H1 (cell line): ENCODE measurements at regions not wholly inside any gene's neighbourhood (a gene's known extent, or its start where the extent isn't known, plus 50 kb on each side); places are given as distances from the start of the nearest gene placed in this dataset.

ENCODE experiments used
- CTCF ChIA-PET: fragments of 300-600 bp; sonication (Branson Sonifier 250); formaldehyde crosslinking; loops from one replicate; lab custom pipeline; 2021; ENCODE audit not compliant: partially characterized antibody; lab: Charles Lee
- POLR2A ChIA-PET: fragments of 300-600 bp; sonication (Branson Sonifier 250); formaldehyde crosslinking; loops from one replicate; lab custom pipeline; 2021; ENCODE audit warnings: inconsistent platforms; ENCODE audit not compliant: partially characterized antibody; lab: Charles Lee
- DNase-seq, 2 experiments: peaks; one replicate each; pipeline versions ENCODE4 v3.0.0 to v3.0.0-alpha.2; 2010 to 2022; ENCODE audit warnings: low spot score in 2 of 2, low read depth in 1 of 2, mixed read lengths in 1 of 2
- FAIRE-seq: peaks from 2 replicates; lab custom pipeline; 2011; peaks lifted over from hg19 to GRCh38; lab: Jason Lieb, UNC
- H2AFZ ChIP-seq: 2 replicates; pipeline ENCODE4 v1.8.1; 2012; ENCODE audit warnings: low read length, inconsistent platforms
- H2AK5ac ChIP-seq: 2 replicates; pipeline ENCODE4 v1.6.1; 2013; ENCODE audit warnings: low read depth, low read length
- H2BK120ac ChIP-seq: replicated peaks from 2 replicates; pipeline ENCODE3; 2013; ENCODE audit warnings: low read depth, low read length, inconsistent platforms
- H2BK12ac ChIP-seq: 2 replicates; pipeline ENCODE4 v1.6.1; 2013; ENCODE audit warnings: low read depth, low read length
- H2BK15ac ChIP-seq: 2 replicates; pipeline ENCODE4 v1.6.1; 2013; ENCODE audit warnings: low read length
- H2BK20ac ChIP-seq: 2 replicates; pipeline ENCODE4 v1.6.1; 2013; ENCODE audit warnings: low read length
- H2BK5ac ChIP-seq: 2 replicates; pipeline ENCODE4 v1.6.1; 2013; ENCODE audit warnings: low read depth, low read length
- H3K14ac ChIP-seq: 2 replicates; pipeline ENCODE4 v1.6.1; 2013; ENCODE audit warnings: inconsistent platforms; ENCODE audit not compliant: insufficient read length
- H3K18ac ChIP-seq: 2 replicates; pipeline ENCODE4 v1.6.1; 2013; ENCODE audit warnings: low read length; ENCODE audit errors: extremely low read depth
- H3K23ac ChIP-seq: 2 replicates; pipeline ENCODE4 v1.6.1; 2013; ENCODE audit warnings: inconsistent platforms; ENCODE audit not compliant: insufficient read length
- H3K23me2 ChIP-seq: 2 replicates; pipeline ENCODE4 v1.6.1; 2013; ENCODE audit warnings: low read depth, low read length
- H3K27ac ChIP-seq: 2 replicates; pipeline ENCODE4 v1.6.1; 2011; ENCODE audit warnings: low read depth, low read length, inconsistent platforms
- H3K27me3 ChIP-seq, 4 experiments: replicated peaks in 1 of 4; 1 replicate in 1 of 4; 2 replicates in 3 of 4; pipeline versions ENCODE4 v1.6.1 to v1.8.1; 2011 to 2013; ENCODE audit warnings: low read length in 3 of 4, mild to moderate bottlenecking in 3 of 4, inconsistent platforms in 2 of 4, mixed read lengths in 2 of 4, moderate library complexity in 1 of 4; ENCODE audit not compliant: control insufficient read depth in 3 of 4, insufficient read depth in 3 of 4; ENCODE audit errors: extremely low read depth in 1 of 4
- H3K36me3 ChIP-seq, 4 experiments: 2 replicates each; pipeline versions ENCODE4 v1.6.1 to v1.8.1; 2011 to 2013; ENCODE audit warnings: mild to moderate bottlenecking in 4 of 4, low read length in 3 of 4, moderate library complexity in 2 of 4, control low read depth in 1 of 4, inconsistent platforms in 1 of 4; ENCODE audit not compliant: insufficient read depth in 4 of 4, control insufficient read depth in 2 of 4
- H3K4ac ChIP-seq: replicated peaks from 2 replicates; pipeline ENCODE3; 2013; ENCODE audit warnings: low read length, low read depth, mixed read lengths, inconsistent platforms; ENCODE audit not compliant: insufficient read length
- H3K4me1 ChIP-seq, 4 experiments: replicated peaks in 1 of 4; 1 replicate in 1 of 4; 2 replicates in 3 of 4; pipeline versions ENCODE4 v1.6.1 to v1.8.1; 2011 to 2013; ENCODE audit warnings: low read length in 3 of 4, inconsistent platforms in 2 of 4, mixed read lengths in 1 of 4; ENCODE audit not compliant: insufficient read depth in 4 of 4, control insufficient read depth in 3 of 4
- H3K4me2 ChIP-seq, 2 experiments: 2 replicates each; pipeline versions ENCODE4 v1.6.1 to v1.8.1; 2011 to 2013; ENCODE audit warnings: low read depth in 2 of 2, low read length in 2 of 2, control low read depth in 1 of 2, inconsistent platforms in 1 of 2, mild to moderate bottlenecking in 1 of 2; ENCODE audit not compliant: insufficient read depth in 1 of 2
- H3K4me3 ChIP-seq, 4 experiments: fragments of 200-600, 300-600 bp in 1 of 4; sonication (generic), shearing (Covaris generic), sonication (Bioruptor Twin) in 1 of 4; 2 replicates each; pipeline versions ENCODE4 v1.5.1 to v1.8.1; 2011 to 2016; ENCODE audit warnings: low read length in 4 of 4, low read depth in 3 of 4, control low read depth in 2 of 4, inconsistent platforms in 2 of 4, mild to moderate bottlenecking in 2 of 4, mixed read lengths in 1 of 4, moderate library complexity in 1 of 4; ENCODE audit not compliant: insufficient read depth in 2 of 4; ENCODE audit errors: extremely low read depth in 1 of 4
- H3K56ac ChIP-seq: replicated peaks from 2 replicates; pipeline ENCODE3; 2013; ENCODE audit warnings: low read depth, mild to moderate bottlenecking, mixed read lengths, low read length, inconsistent platforms; ENCODE audit not compliant: insufficient read length
- H3K79me1 ChIP-seq: 2 replicates; pipeline ENCODE4 v1.6.1; 2013; ENCODE audit warnings: low read depth, low read length, control low read depth
- H3K79me2 ChIP-seq, 2 experiments: 2 replicates each; pipeline versions ENCODE4 v1.6.1 to v1.8.1; 2012 to 2013; ENCODE audit warnings: low read length in 2 of 2, mild to moderate bottlenecking in 2 of 2, inconsistent platforms in 1 of 2; ENCODE audit not compliant: insufficient read depth in 2 of 2, control insufficient read depth in 1 of 2
- H3K9ac ChIP-seq, 4 experiments: replicated peaks in 1 of 4; 1 replicate in 1 of 4; 2 replicates in 3 of 4; pipeline versions ENCODE4 v1.6.1 to v1.8.1; 2011 to 2013; ENCODE audit warnings: low read depth in 3 of 4, low read length in 3 of 4, control low read depth in 2 of 4, mild to moderate bottlenecking in 2 of 4, moderate library complexity in 2 of 4, inconsistent platforms in 1 of 4; ENCODE audit errors: extremely low read depth in 1 of 4
- H3K9me3 ChIP-seq, 2 experiments: 2 replicates each; pipeline versions ENCODE4 v1.6.1 to v1.8.1; 2012 to 2013; ENCODE audit warnings: mild to moderate bottlenecking in 2 of 2, moderate library complexity in 2 of 2, control low read depth in 1 of 2, inconsistent platforms in 1 of 2, low read depth in 1 of 2, low read length in 1 of 2, mixed read lengths in 1 of 2; ENCODE audit not compliant: insufficient read depth in 2 of 2
- H4K20me1 ChIP-seq, 2 experiments: replicated peaks in 1 of 2; 2 replicates each; pipeline versions ENCODE3 to v1.8.1; 2011 to 2013; ENCODE audit warnings: inconsistent platforms in 2 of 2, low read length in 2 of 2, mild to moderate bottlenecking in 1 of 2; ENCODE audit not compliant: insufficient read depth in 2 of 2, control insufficient read depth in 1 of 2
- H4K5ac ChIP-seq: 2 replicates; pipeline ENCODE4 v1.6.1; 2013; ENCODE audit warnings: low read length, low read depth, mixed read lengths, inconsistent platforms; ENCODE audit not compliant: insufficient read length
- H4K8ac ChIP-seq: 2 replicates; pipeline ENCODE4 v1.8.0; 2013; ENCODE audit warnings: mild to moderate bottlenecking, moderate library complexity, low read length, inconsistent platforms; ENCODE audit not compliant: insufficient read depth; ENCODE audit errors: extremely low read depth
- H4K91ac ChIP-seq: replicated peaks from 2 replicates; pipeline ENCODE3; 2013; ENCODE audit warnings: low read length, mixed read lengths, inconsistent platforms; ENCODE audit not compliant: insufficient read length
- ASH2L ChIP-seq: fragments of 200-600, 300-600 bp; sonication (generic); IDR thresholded peaks from one replicate; pipeline ENCODE4 v1.7.1; 2017; ENCODE audit warnings: low read length
- BACH1 ChIP-seq: IDR thresholded peaks from 2 replicates; pipeline ENCODE4 v1.6.1; 2012; ENCODE audit warnings: low read length, improper control_type of control experiment
- CHD2 ChIP-seq: IDR thresholded peaks from 2 replicates; pipeline ENCODE4 v1.6.1; 2012; ENCODE audit warnings: low read length, improper control_type of control experiment
- GABPA ChIP-seq: IDR thresholded peaks from 2 replicates; pipeline ENCODE4 v1.6.1; 2011; ENCODE audit warnings: mild to moderate bottlenecking, low read length, moderate library complexity, borderline replicate concordance; ENCODE audit not compliant: insufficient read depth
- RAD21 ChIP-seq, 2 experiments: IDR thresholded peaks in 1 of 2; conservative IDR thresholded peaks in 1 of 2; 2 replicates each; pipeline ENCODE4 v1.6.1; 2011; ENCODE audit warnings: low read depth in 2 of 2, low read length in 2 of 2, improper control_type of control experiment in 1 of 2, inconsistent platforms in 1 of 2, mild to moderate bottlenecking in 1 of 2, moderate library complexity in 1 of 2
- RBBP5 ChIP-seq: IDR thresholded peaks from 2 replicates; pipeline ENCODE4 v1.7.1; 2012; ENCODE audit warnings: low read depth, mild to moderate bottlenecking, inconsistent platforms, low read length, moderate library complexity, borderline replicate concordance
- SIN3A ChIP-seq, 2 experiments: IDR thresholded peaks in 1 of 2; conservative IDR thresholded peaks in 1 of 2; 2 replicates each; pipeline ENCODE4 v1.6.1; 2011 to 2012; ENCODE audit warnings: low read length in 2 of 2, improper control_type of control experiment in 1 of 2, low read depth in 1 of 2, mild to moderate bottlenecking in 1 of 2
- TBP ChIP-seq: IDR thresholded peaks from 2 replicates; pipeline ENCODE4 v1.6.1; 2011; ENCODE audit warnings: low read depth, low read length, improper control_type of control experiment
- WGBS, 2 experiments: shearing (Covaris generic) in 1 of 2; methylation state at CpG; one replicate each; pipeline versions ENCODE4 v1.1.6 to v1.1.7; 2013 to 2015; ENCODE audit warnings: low lambda C conversion rate in 2 of 2, mixed read lengths in 2 of 2, inconsistent platforms in 1 of 2, low coverage in 1 of 2, missing lambda C conversion rate in 1 of 2; ENCODE audit not compliant: insufficient replicate concordance in 2 of 2, insufficient coverage in 1 of 2, insufficient read length in 1 of 2; ENCODE audit errors: extremely low coverage in 1 of 2, missing lambda C conversion rate in 1 of 2; 5-methylcytosine and 5-hydroxymethylcytosine counted together
- TF ChIP-seq, protein P1 (sequence below): IDR thresholded peaks from 2 replicates; pipeline ENCODE4 v1.6.1; 2012; ENCODE audit warnings: inconsistent platforms
- TF ChIP-seq, protein P2 (sequence below): IDR thresholded peaks from 2 replicates; pipeline ENCODE4 v1.6.1; 2011; ENCODE audit warnings: low read depth, mild to moderate bottlenecking, low read length; ENCODE audit not compliant: insufficient read depth
- TF ChIP-seq, protein P3 (sequence below): IDR thresholded peaks from 2 replicates; pipeline ENCODE4 v1.6.1; 2011; ENCODE audit warnings: low read length, improper control_type of control experiment

DNA sequence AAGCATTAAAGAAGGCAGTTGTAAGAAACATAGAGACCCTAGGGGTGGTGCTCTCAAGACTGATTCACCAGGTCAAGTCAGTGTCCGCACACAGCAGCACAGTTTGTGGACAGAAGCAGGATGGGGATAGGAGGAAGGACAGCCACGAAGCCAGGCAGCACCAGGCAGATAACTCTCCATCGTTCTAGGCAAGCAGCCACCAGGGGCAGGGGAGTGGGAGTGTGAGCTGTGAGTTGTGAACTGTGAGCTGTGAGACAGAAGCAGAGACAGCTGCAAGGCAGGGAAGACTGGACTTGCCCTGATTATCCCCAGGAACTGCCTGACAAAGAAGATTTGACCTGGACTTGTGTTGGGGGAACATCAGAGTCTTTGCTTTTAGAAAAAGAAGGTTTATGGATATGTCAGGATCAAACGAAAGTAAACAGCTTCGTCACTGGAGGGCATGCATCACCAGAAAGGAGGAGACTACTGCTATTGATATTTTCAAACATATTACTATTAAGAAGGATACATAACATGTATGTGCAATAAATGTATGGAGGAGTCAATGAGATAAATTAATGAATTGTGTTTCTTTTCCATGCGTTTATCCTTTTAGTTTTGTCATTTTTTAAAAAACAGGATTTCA, 286.1 kb downstream of the IRS2 start:
- no peaks in the 10 kb centered on the region for H3K36me3 ChIP-seq
- H3K14ac ChIP-seq: no peak overlapping the region
- H3K27me3 ChIP-seq: no peaks in the 10 kb centered on the region
- no peak overlapping the region for H2AK5ac ChIP-seq
- CTCF ChIA-PET: interaction anchor here (0.7 to 1.4 kb wide), 2 partner anchors 9 to 43 kb away, joined by 3 read pairs; no protein-coding TSS in a partner anchor
- H3K9me3 ChIP-seq: no peaks in the 10 kb centered on the region
- FAIRE-seq: no peak
- no peak overlapping the region for H3K23ac ChIP-seq
- H3K27ac ChIP-seq: no peak overlapping the region
- H3K4ac ChIP-seq: no peak overlapping the region
- no peak overlapping the region for H2BK20ac ChIP-seq
- no peak overlapping the region for H4K91ac ChIP-seq
- no peak overlapping the region for H2BK15ac ChIP-seq
- H3K18ac ChIP-seq: no peak overlapping the region
- 74% methylated on average over 6 of the region's 6 CpGs; no CpG with 5 or more reads in 1 of the 2 experiments for WGBS, 2 experiments
- H2BK120ac ChIP-seq: no peak overlapping the region
- H4K5ac ChIP-seq: no peak overlapping the region
- no peak overlapping the region for H3K9ac ChIP-seq
- 0 out of 7 replicates have a peak, but pooled peaks cover 0 to 1% (median 0%) of the 10 kb centered on the region in 4 experiments for H3K4me1 ChIP-seq
- no peaks in the 10 kb centered on the region for H4K20me1 ChIP-seq
- H4K8ac ChIP-seq: no peak overlapping the region
- H2BK5ac ChIP-seq: no peak overlapping the region
- POLR2A ChIA-PET: no interaction called here
- no peak overlapping the region for H3K4me3 ChIP-seq
- no peak overlapping the region for H2AFZ ChIP-seq
- no peak for DNase-seq
- no peak overlapping the region for H3K4me2 ChIP-seq
- no peak overlapping the region for H3K56ac ChIP-seq
- no peaks in the 10 kb centered on the region for H3K79me2 ChIP-seq
- H3K23me2 ChIP-seq: no peaks in the 10 kb centered on the region
- no peak overlapping the region for H2BK12ac ChIP-seq
- H3K79me1 ChIP-seq: no peaks in the 10 kb centered on the region
- TF ChIP-seq RAD21 (IDR thresholded peaks at IDR 0.05 in 1 of 2, conservative IDR thresholded peaks at IDR 0.05 in 1 of 2; ENCODE audit: low read depth in 2 of 2, low read length in 2 of 2) (peak; percentile 18 to 32; a peak in 3 of 4 replicates), TBP (no peak), RBBP5 (no peak), SIN3A (conservative IDR thresholded peaks at IDR 0.05 in 1 of 2, IDR thresholded peaks at IDR 0.05 in 1 of 2; ENCODE audit: low read depth in 1 of 2, low read length in 2 of 2) (no peak), BACH1 (no peak), GABPA (no peak), ASH2L (no peak), CHD2 (no peak)
- TF ChIP-seq, protein P1, sequence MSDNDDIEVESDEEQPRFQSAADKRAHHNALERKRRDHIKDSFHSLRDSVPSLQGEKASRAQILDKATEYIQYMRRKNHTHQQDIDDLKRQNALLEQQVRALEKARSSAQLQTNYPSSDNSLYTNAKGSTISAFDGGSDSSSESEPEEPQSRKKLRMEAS: no peak
- TF ChIP-seq, protein P2, sequence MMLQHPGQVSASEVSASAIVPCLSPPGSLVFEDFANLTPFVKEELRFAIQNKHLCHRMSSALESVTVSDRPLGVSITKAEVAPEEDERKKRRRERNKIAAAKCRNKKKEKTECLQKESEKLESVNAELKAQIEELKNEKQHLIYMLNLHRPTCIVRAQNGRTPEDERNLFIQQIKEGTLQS: no peak
- TF ChIP-seq, protein P3, sequence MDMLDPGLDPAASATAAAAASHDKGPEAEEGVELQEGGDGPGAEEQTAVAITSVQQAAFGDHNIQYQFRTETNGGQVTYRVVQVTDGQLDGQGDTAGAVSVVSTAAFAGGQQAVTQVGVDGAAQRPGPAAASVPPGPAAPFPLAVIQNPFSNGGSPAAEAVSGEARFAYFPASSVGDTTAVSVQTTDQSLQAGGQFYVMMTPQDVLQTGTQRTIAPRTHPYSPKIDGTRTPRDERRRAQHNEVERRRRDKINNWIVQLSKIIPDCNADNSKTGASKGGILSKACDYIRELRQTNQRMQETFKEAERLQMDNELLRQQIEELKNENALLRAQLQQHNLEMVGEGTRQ: no peak
